HepG2 (cell line): ENCODE measurements at regions not wholly inside any gene's neighbourhood (a gene's known extent, or its start where the extent isn't known, plus 50 kb on each side); places are given as distances from the start of the nearest gene placed in this dataset.

Source experiments
- ATAC-seq: fragments of 200-7000 bp; cut with Tn5 transposase; 3 replicates; pipeline ENCODE4 v1.9.1; 2020; ENCODE audit warnings: mild to moderate bottlenecking, moderate library complexity
- BruUV-seq: library from RNA; stranded (reverse); fragments of 400-500 nt; replicated peaks from 2 replicates; lab custom pipeline; 2021; lab: Mats Ljungman, UMichigan
- CTCF ChIA-PET: fragments of 300-600 bp; formaldehyde crosslinking; extraction: SDS; loops from one replicate; lab custom pipeline; 2021; ENCODE audit warnings: low total read pairs, inconsistent platforms, low intra/inter-chr PET ratio; lab: Yijun Ruan, JAX
- POLR2A ChIA-PET: fragments of 350-600 bp; sonication (Branson Sonifier 250); formaldehyde crosslinking; loops from one replicate; lab custom pipeline; 2020; ENCODE audit warnings: antibody characterized with exemption, inconsistent platforms; lab: Yijun Ruan, JAX
- DNase-seq: peaks from one replicate; pipeline ENCODE4 v3.0.0-alpha.2; 2015; ENCODE audit warnings: low spot score
- FAIRE-seq: peaks from 3 replicates; lab custom pipeline; 2011; peaks lifted over from hg19 to GRCh38; lab: Jason Lieb, UNC
- H2AFZ ChIP-seq: one replicate; pipeline ENCODE4 v1.6.1; 2011; ENCODE audit warnings: low read length, inconsistent platforms
- H3K27ac ChIP-seq: fragments of 300-600 bp; 3 replicates; pipeline ENCODE4 v1.8.0; 2011; ENCODE audit warnings: mixed run types, mild to moderate bottlenecking, mixed read lengths, low read length, inconsistent platforms; ENCODE audit not compliant: insufficient read depth; ENCODE audit errors: extremely low read length
- H3K27me3 ChIP-seq, 2 experiments: fragments of 200-600 bp in 1 of 2; 2 replicates in 1 of 2; 3 replicates in 1 of 2; pipeline versions ENCODE4 v1.6.0 to v1.8.0; 2011; ENCODE audit warnings: low read length in 2 of 2, mild to moderate bottlenecking in 2 of 2, moderate library complexity in 2 of 2, inconsistent platforms in 1 of 2; ENCODE audit not compliant: insufficient read depth in 2 of 2, control insufficient read depth in 1 of 2
- H3K36me3 ChIP-seq, 2 experiments: fragments of 200-600 bp in 1 of 2; replicated peaks in 1 of 2; 2 replicates in 1 of 2; 3 replicates in 1 of 2; pipeline versions ENCODE4 v1.5.1 to v1.8.0; 2011; ENCODE audit warnings: low read length in 2 of 2, inconsistent platforms in 1 of 2; ENCODE audit not compliant: insufficient read depth in 2 of 2, control insufficient read depth in 1 of 2
- H3K4me1 ChIP-seq: 2 replicates; pipeline ENCODE4 v1.5.1; 2012; ENCODE audit warnings: low read length, inconsistent platforms; ENCODE audit not compliant: insufficient read depth
- H3K4me2 ChIP-seq: 2 replicates; pipeline ENCODE4 v1.6.0; 2011; ENCODE audit warnings: low read depth, low read length, inconsistent platforms
- H3K4me3 ChIP-seq, 3 experiments: fragments of 200-600 bp in 1 of 3; sonication (generic), shearing (Covaris generic) in 1 of 3; replicated peaks in 1 of 3; 2 replicates each; pipeline ENCODE4 v1.5.1; 2011 to 2016; ENCODE audit warnings: low read length in 3 of 3, inconsistent platforms in 2 of 3, low read depth in 2 of 3, mild to moderate bottlenecking in 2 of 3, control low read depth in 1 of 3, mixed read lengths in 1 of 3; ENCODE audit not compliant: insufficient read depth in 1 of 3
- H3K79me2 ChIP-seq: one replicate; pipeline ENCODE4 v1.6.1; 2011; ENCODE audit warnings: low read length, inconsistent platforms; ENCODE audit not compliant: insufficient read depth
- H3K9ac ChIP-seq: 2 replicates; pipeline ENCODE4 v1.6.0; 2011; ENCODE audit warnings: mild to moderate bottlenecking, low read depth, low read length, inconsistent platforms; ENCODE audit not compliant: insufficient read depth
- H3K9me3 ChIP-seq: 2 replicates; pipeline ENCODE4 v1.5.1; 2012; ENCODE audit warnings: mild to moderate bottlenecking, low read length
- H4K20me1 ChIP-seq: 2 replicates; pipeline ENCODE4 v1.6.0; 2011; ENCODE audit warnings: inconsistent platforms, mild to moderate bottlenecking, low read length, moderate library complexity; ENCODE audit not compliant: insufficient read depth
- FOSL2 ChIP-seq: sonication (generic); formaldehyde crosslinking; IDR thresholded peaks from 2 replicates; pipeline ENCODE4 v1.4.0; 2020; ENCODE audit warnings: missing genetic modification reagents
- MTERF4 ChIP-seq: sonication (generic); formaldehyde crosslinking; IDR thresholded peaks from 2 replicates; pipeline ENCODE4 v1.8.0; 2023; ENCODE audit warnings: mild to moderate bottlenecking, missing genetic modification reagents
- ZBTB20 ChIP-seq: sonication (generic); formaldehyde crosslinking; IDR thresholded peaks from 2 replicates; pipeline ENCODE4 v1.8.1; 2023; ENCODE audit warnings: missing genetic modification reagents, low read depth, mild to moderate bottlenecking, borderline replicate concordance
- ZNF430 ChIP-seq: sonication (generic); formaldehyde crosslinking; IDR thresholded peaks from 2 replicates; pipeline ENCODE4 v1.9.0; 2021; ENCODE audit warnings: mild to moderate bottlenecking, missing genetic modification reagents
- ZNF674 ChIP-seq: sonication (generic); formaldehyde crosslinking; IDR thresholded peaks from 2 replicates; pipeline ENCODE4 v1.5.0; 2020; ENCODE audit warnings: low read depth, mild to moderate bottlenecking, missing genetic modification reagents
- ZNF737 ChIP-seq: sonication (generic); formaldehyde crosslinking; IDR thresholded peaks from 2 replicates; pipeline ENCODE4 v1.5.0; 2020; ENCODE audit warnings: missing genetic modification reagents, mild to moderate bottlenecking, borderline replicate concordance
- WGBS: methylation state at CpG from one replicate; pipeline ENCODE4 v1.1.6; 2017; ENCODE audit warnings: low lambda C conversion rate; 5-methylcytosine and 5-hydroxymethylcytosine counted together
- in situ Hi-C: cut with HindIII; loops from 2 replicates; pipeline ENCODE4 v1.10.0; 2017; ENCODE audit warnings: low pct_unique_long_range_greater_than_20kb; ENCODE audit not compliant: extremely low pct_ligation_motif_present
- intact Hi-C: fragments of 100-400 bp; cut with micrococcal nuclease; formaldehyde crosslinking; loops from one replicate; pipeline ENCODE4 v1.10.0; 2022; ENCODE audit not compliant: unreplicated experiment
- TF ChIP-seq, protein P1 (sequence below): sonication (generic); formaldehyde crosslinking; IDR thresholded peaks from 2 replicates; pipeline ENCODE4 v1.5.1; 2020; ENCODE audit warnings: missing genetic modification reagents, mild to moderate bottlenecking, borderline replicate concordance

- Histone ChIP-seq H3K9ac (no peak overlapping the region), H3K4me2 (no peak overlapping the region), H3K27me3 (peaks cover 0 to 15% of the 10 kb centered on the region in 2 experiments; a peak in 2 of 5 replicates), H2AFZ (no peak overlapping the region), H3K4me3 (no peak overlapping the region), H3K4me1 (no peaks in the 10 kb centered on the region), H3K27ac (no peak overlapping the region), H4K20me1 (no peaks in the 10 kb centered on the region), H3K79me2 (no peaks in the 10 kb centered on the region), H3K9me3 (no peaks in the 10 kb centered on the region; the same call in 1 of the 2 replicates), H3K36me3 (no peaks in the 10 kb centered on the region)
- no peak for ATAC-seq
- no TSS peak for BruUV-seq
- intact Hi-C loops (no loop called here), in situ Hi-C loops (no loop called here)
- CTCF ChIA-PET = no interaction called here
- no peak for DNase-seq
- POLR2A ChIA-PET = no interaction called here
- 1% methylated on average over 5 of the region's 5 CpGs for WGBS
- TF ChIP-seq ZNF737 (CRISPR knock-in tag) (no peak), ZBTB20 (CRISPR knock-in tag) (no peak), FOSL2 (CRISPR knock-in tag) (no peak), MTERF4 (CRISPR knock-in tag) (no peak), ZNF430 (CRISPR knock-in tag) (no peak), ZNF674 (CRISPR knock-in tag) (no peak)
- TF ChIP-seq, protein P1, sequence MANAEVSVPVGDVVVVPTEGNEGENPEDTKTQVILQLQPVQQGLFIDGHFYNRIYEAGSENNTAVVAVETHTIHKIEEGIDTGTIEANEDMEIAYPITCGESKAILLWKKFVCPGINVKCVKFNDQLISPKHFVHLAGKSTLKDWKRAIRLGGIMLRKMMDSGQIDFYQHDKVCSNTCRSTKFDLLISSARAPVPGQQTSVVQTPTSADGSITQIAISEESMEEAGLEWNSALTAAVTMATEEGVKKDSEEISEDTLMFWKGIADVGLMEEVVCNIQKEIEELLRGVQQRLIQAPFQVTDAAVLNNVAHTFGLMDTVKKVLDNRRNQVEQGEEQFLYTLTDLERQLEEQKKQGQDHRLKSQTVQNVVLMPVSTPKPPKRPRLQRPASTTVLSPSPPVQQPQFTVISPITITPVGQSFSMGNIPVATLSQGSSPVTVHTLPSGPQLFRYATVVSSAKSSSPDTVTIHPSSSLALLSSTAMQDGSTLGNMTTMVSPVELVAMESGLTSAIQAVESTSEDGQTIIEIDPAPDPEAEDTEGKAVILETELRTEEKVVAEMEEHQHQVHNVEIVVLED (CRISPR knock-in tag) = no peak
- FAIRE-seq = no peak
These were observed 100.4 kb upstream of the ZNF536 start for GRCh38 chr19:30271816-30272215.
